ENCODE measurements at regions not wholly inside any gene's neighbourhood (a gene's known extent, or its start where the extent isn't known, plus 50 kb on each side); places are given as distances from the start of the nearest gene placed in this dataset.

DNA sequence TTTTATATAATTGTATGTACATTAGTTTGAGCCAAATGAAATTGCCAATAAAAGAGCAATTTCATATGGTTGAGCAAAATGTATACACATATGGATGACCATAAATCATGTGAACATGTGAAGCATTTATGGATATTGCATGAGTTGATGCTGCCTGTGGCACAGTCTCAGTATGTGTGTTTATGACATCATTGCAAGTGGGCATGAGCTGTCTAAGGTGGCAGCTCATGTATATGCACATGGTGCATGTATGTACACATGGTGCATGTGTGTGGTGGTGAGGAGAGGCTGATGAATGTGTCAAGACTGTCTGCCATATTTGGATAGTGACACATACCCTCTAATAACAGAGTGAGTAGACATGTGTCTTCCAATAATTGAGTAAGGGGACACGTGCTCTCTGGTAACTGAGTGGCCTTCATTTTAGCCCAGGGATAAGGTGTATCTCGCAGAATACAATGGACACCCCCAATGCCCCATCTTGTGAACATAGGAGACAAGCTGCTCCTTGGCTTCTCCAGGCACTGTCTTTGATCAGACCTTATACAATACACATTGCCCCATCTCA, 208.8 kb downstream of the DHX35 start:
- Histone ChIP-seq H3K27me3 (ENCODE audit: insufficient read depth, low read length) (no peaks in the 10 kb centered on the region), H3K4me3 (ENCODE audit: low read depth, low read length) (no peak overlapping the region), H3K4me1 (ENCODE audit: control insufficient read depth, insufficient read depth, low read length, unreplicated experiment) (no peaks in the 10 kb centered on the region), H3K79me2 (ENCODE audit: control insufficient read depth, insufficient read depth, low read length, unreplicated experiment) (no peaks in the 10 kb centered on the region), H2AFZ (ENCODE audit: low read length, unreplicated experiment) (no peak overlapping the region), H3K36me3 (ENCODE audit: insufficient read depth, low read length) (no peaks in the 10 kb centered on the region), H3K27ac (ENCODE audit: low read depth, low read length) (no peak overlapping the region)

DNA sequence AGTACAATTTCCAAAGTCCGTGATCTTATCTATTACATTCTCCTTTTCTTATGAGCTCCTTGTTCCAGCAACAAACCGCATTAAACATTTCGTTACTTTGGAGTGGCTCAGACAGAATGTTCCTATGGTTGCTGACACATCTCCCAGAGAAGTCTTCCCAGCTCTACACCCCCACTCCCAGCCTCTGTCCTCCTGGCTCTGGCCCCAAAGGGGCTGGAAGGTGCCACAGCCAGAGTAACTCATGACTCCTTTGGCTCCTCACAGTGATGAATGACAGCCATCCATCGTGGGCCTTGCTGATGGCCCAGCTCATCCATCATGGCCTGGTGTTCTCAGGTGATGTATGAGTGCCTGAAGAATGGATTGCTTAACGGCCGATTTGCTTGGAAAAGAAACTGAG, 203.0 kb downstream of the DHX35 start:
- Histone ChIP-seq H3K27ac (ENCODE audit: low read depth, low read length) (no peak overlapping the region), H3K27me3 (ENCODE audit: insufficient read depth, low read length) (no peaks in the 10 kb centered on the region), H3K79me2 (ENCODE audit: control insufficient read depth, insufficient read depth, low read length, unreplicated experiment) (no peaks in the 10 kb centered on the region), H3K4me1 (ENCODE audit: control insufficient read depth, insufficient read depth, low read length, unreplicated experiment) (no peaks in the 10 kb centered on the region), H3K36me3 (ENCODE audit: insufficient read depth, low read length) (no peaks in the 10 kb centered on the region), H3K4me3 (ENCODE audit: low read depth, low read length) (no peak overlapping the region), H2AFZ (ENCODE audit: low read length, unreplicated experiment) (no peak overlapping the region)

DNA sequence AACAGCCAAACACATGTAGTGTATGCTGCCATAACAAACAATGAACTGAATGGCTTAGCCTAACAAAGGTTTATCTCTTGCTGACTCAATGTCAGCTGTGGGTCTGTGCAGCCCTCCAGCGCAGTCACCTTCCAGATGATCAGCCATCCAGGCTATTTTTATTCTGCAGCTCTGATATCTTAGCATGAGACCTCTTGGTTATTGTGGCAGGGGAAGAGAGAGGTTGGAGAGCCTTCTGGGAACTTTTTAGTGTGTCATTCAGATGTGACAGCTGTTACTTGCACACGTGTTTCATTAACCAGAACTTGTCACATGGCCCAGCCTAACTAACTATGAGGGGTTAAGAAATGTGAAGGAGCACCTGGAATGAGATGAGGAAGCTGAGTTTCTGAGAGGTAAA, 202.5 kb downstream of the DHX35 start:
- Histone ChIP-seq H3K79me2 (ENCODE audit: control insufficient read depth, insufficient read depth, low read length, unreplicated experiment) (no peaks in the 10 kb centered on the region), H3K27ac (ENCODE audit: low read depth, low read length) (no peak overlapping the region), H2AFZ (ENCODE audit: low read length, unreplicated experiment) (no peak overlapping the region), H3K4me1 (ENCODE audit: control insufficient read depth, insufficient read depth, low read length, unreplicated experiment) (no peaks in the 10 kb centered on the region), H3K4me3 (ENCODE audit: low read depth, low read length) (no peak overlapping the region), H3K27me3 (ENCODE audit: insufficient read depth, low read length) (no peaks in the 10 kb centered on the region), H3K36me3 (ENCODE audit: insufficient read depth, low read length) (no peaks in the 10 kb centered on the region)

DNA sequence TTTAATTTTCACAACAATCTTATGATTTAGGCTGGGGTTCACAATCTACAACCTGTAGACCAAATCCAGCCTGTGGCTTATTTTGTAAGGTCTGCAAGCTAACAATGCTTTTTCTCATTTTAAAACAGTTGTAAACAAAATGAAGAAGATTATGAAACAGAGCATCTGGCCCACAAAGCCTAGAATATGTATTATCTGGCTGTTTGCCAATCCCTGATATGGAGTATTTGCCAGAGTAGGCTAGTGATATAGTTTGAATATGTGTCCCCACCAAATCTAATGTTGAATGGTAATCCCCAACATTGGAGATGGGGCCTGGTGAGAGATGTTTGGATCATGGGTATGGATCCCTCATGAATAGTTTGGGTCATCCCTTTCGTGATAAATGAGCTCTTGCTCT, 201.8 kb downstream of the DHX35 start:
- Histone ChIP-seq H3K27me3 (ENCODE audit: insufficient read depth, low read length) (no peaks in the 10 kb centered on the region), H3K4me1 (ENCODE audit: control insufficient read depth, insufficient read depth, low read length, unreplicated experiment) (no peaks in the 10 kb centered on the region), H3K36me3 (ENCODE audit: insufficient read depth, low read length) (no peaks in the 10 kb centered on the region), H3K4me3 (ENCODE audit: low read depth, low read length) (no peak overlapping the region), H3K27ac (ENCODE audit: low read depth, low read length) (no peak overlapping the region), H2AFZ (ENCODE audit: low read length, unreplicated experiment) (no peak overlapping the region), H3K79me2 (ENCODE audit: control insufficient read depth, insufficient read depth, low read length, unreplicated experiment) (no peaks in the 10 kb centered on the region)

DNA sequence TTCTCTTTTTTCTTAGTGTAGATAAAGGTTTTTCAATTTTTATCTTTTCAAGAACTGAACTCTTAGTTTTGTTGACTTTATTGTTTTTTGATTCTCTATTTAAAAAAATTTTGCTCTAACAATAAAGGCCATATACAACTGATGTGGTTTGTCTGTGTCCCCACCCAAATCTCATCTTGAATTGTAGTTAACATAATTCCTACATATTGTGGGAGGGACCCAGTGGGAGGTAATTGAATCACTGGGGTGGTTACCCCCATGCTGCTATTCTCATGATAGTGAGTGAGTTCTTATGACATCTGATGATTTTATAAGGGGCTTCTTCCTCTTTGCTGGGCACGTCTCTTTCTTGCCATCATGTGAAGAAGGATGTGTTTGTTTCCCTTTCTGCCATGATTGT, 199.8 kb downstream of the DHX35 start:
- no peaks in the 10 kb centered on the region for H3K36me3 ChIP-seq (ENCODE audit: insufficient read depth, low read length)
- no peaks in the 10 kb centered on the region for H3K27me3 ChIP-seq (ENCODE audit: insufficient read depth, low read length)
- no peaks in the 10 kb centered on the region for H3K4me1 ChIP-seq (ENCODE audit: control insufficient read depth, insufficient read depth, low read length, unreplicated experiment)
- H3K79me2 ChIP-seq (ENCODE audit: control insufficient read depth, insufficient read depth, low read length, unreplicated experiment): no peaks in the 10 kb centered on the region
- no peak overlapping the region for H2AFZ ChIP-seq (ENCODE audit: low read length, unreplicated experiment)
- H3K4me3 ChIP-seq (ENCODE audit: low read depth, low read length): no peak overlapping the region
- no peak overlapping the region for H3K27ac ChIP-seq (ENCODE audit: low read depth, low read length)

DNA sequence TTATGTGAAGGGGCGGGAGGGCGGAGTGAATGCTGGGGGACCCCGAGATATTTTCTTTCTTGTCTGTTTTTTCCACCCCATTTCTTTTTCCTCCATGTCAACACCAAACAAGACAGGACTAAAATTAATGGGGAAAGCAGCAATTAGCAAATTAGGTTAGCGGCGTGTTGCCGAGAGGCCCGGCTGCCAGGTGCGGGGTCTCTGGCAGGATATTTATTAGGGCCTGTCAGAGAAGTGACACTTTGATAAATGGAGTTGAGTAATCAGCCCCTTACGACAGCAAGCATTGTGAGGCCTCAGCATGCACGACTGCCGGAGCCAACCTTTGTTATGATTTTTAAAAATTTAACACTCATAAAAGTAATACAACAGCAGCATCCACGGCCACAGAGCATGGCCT, 193.8 kb downstream of the DHX35 start:
- H3K27ac ChIP-seq (ENCODE audit: low read depth, low read length): no peak overlapping the region
- no peaks in the 10 kb centered on the region for H3K79me2 ChIP-seq (ENCODE audit: control insufficient read depth, insufficient read depth, low read length, unreplicated experiment)
- no peak overlapping the region for H3K4me3 ChIP-seq (ENCODE audit: low read depth, low read length)
- no peaks in the 10 kb centered on the region for H3K36me3 ChIP-seq (ENCODE audit: insufficient read depth, low read length)
- H3K4me1 ChIP-seq (ENCODE audit: control insufficient read depth, insufficient read depth, low read length, unreplicated experiment): no peaks in the 10 kb centered on the region
- no peak overlapping the region for H2AFZ ChIP-seq (ENCODE audit: low read length, unreplicated experiment)
- no peaks in the 10 kb centered on the region for H3K27me3 ChIP-seq (ENCODE audit: insufficient read depth, low read length)

DNA sequence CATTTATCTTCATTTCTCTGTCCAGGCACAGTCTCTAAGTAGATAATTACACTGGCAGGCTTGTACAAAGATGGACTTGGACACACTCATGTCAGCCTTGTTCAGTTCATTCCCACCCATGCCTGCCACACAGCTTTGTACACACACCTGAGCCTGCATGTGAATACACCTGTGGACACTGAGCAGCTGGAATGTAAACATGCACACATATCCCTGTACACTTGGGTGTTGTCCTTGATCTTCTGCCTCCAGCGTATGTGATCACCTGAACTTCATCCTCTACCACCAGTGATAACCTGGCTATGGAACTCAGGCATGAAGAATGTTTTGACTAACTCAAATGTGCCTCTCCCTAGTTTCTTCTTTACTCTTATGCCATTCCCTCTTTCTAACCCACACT, 190.6 kb downstream of the DHX35 start:
- Histone ChIP-seq H3K79me2 (ENCODE audit: control insufficient read depth, insufficient read depth, low read length, unreplicated experiment) (no peaks in the 10 kb centered on the region), H3K4me3 (ENCODE audit: low read depth, low read length) (no peak overlapping the region), H3K27ac (ENCODE audit: low read depth, low read length) (no peak overlapping the region), H3K36me3 (ENCODE audit: insufficient read depth, low read length) (no peaks in the 10 kb centered on the region), H2AFZ (ENCODE audit: low read length, unreplicated experiment) (no peak overlapping the region), H3K27me3 (ENCODE audit: insufficient read depth, low read length) (no peaks in the 10 kb centered on the region; the same call in 1 of the 2 replicates), H3K4me1 (ENCODE audit: control insufficient read depth, insufficient read depth, low read length, unreplicated experiment) (no peaks in the 10 kb centered on the region)

DNA sequence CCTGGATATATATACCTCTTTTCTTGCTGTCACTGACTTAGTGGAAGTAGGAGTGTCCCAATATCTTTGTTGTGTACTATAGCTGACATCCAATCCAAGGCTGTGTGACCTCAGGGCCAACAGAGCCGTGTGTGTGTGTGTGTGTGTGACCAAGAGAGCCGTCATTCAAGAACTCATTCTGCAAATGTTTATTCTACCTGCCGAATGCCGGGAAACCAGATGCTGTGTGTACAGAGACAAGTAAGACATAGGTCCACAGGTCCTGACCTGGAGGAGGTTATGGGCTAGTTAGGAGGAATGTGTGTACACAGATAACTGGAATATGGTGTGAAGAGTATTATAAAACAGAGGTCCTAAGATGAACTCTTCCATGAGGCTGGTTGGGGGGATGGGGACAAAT, 190.0 kb downstream of the DHX35 start:
- Histone ChIP-seq H3K79me2 (ENCODE audit: control insufficient read depth, insufficient read depth, low read length, unreplicated experiment) (no peaks in the 10 kb centered on the region), H3K27me3 (ENCODE audit: insufficient read depth, low read length) (no peaks in the 10 kb centered on the region; the same call in 1 of the 2 replicates), H3K27ac (ENCODE audit: low read depth, low read length) (no peak overlapping the region), H3K4me1 (ENCODE audit: control insufficient read depth, insufficient read depth, low read length, unreplicated experiment) (no peaks in the 10 kb centered on the region), H3K36me3 (ENCODE audit: insufficient read depth, low read length) (no peaks in the 10 kb centered on the region), H3K4me3 (ENCODE audit: low read depth, low read length) (no peak overlapping the region), H2AFZ (ENCODE audit: low read length, unreplicated experiment) (no peak overlapping the region)

DNA sequence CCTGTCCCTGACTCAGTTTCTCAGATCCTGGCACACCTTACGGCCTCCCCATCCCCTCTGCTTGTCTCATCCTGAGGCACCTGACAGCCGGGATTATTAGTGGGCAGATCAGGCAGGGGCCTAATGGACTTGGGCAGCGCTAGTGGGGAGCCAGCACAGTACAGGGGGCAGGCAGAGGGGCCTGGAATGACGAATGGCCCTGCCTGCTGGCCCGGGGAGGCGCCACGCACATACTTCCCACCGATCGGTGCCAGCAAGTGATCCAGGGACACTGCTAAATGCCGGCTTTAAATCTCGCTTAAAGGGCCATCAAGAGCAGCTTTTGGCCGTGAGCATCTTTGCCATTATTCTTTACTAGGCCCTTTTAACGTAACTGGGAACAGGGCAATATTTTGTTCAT, 188.4 kb downstream of the DHX35 start:
- H3K79me2 ChIP-seq (ENCODE audit: control insufficient read depth, insufficient read depth, low read length, unreplicated experiment): no peaks in the 10 kb centered on the region
- no peak overlapping the region for H2AFZ ChIP-seq (ENCODE audit: low read length, unreplicated experiment)
- H3K27me3 ChIP-seq (ENCODE audit: insufficient read depth, low read length): no peaks in the 10 kb centered on the region; the same call in 1 of the 2 replicates
- no peaks in the 10 kb centered on the region for H3K36me3 ChIP-seq (ENCODE audit: insufficient read depth, low read length)
- H3K4me1 ChIP-seq (ENCODE audit: control insufficient read depth, insufficient read depth, low read length, unreplicated experiment): no peaks in the 10 kb centered on the region
- no peak overlapping the region for H3K4me3 ChIP-seq (ENCODE audit: low read depth, low read length)
- H3K27ac ChIP-seq (ENCODE audit: low read depth, low read length): no peak overlapping the region

DNA sequence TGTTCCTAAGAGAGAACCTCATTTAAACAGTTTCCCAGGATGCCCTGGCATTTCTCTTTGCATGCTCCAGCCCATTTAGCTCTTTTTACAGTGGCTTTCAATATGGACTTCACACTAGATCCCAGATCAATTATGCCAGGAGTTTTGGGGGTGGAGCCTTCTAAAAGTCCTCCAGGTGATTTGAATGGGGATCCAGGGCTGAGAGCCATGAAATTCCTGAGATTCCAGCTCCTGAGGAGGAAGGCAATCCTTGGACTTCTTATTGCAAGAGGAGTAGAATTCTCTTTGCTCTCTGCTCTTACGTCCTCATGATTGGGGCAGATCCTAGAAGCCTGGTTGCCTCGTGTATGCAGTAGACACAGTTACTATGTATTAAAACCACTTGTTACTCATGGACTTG, 184.2 kb downstream of the DHX35 start:
- no peak overlapping the region for H3K4me3 ChIP-seq (ENCODE audit: low read depth, low read length)
- H3K27ac ChIP-seq (ENCODE audit: low read depth, low read length): no peak overlapping the region
- H3K27me3 ChIP-seq (ENCODE audit: insufficient read depth, low read length): no peaks in the 10 kb centered on the region; the same call in 1 of the 2 replicates
- H3K4me1 ChIP-seq (ENCODE audit: control insufficient read depth, insufficient read depth, low read length, unreplicated experiment): no peaks in the 10 kb centered on the region
- H3K79me2 ChIP-seq (ENCODE audit: control insufficient read depth, insufficient read depth, low read length, unreplicated experiment): no peaks in the 10 kb centered on the region
- no peak overlapping the region for H2AFZ ChIP-seq (ENCODE audit: low read length, unreplicated experiment)
- no peaks in the 10 kb centered on the region for H3K36me3 ChIP-seq (ENCODE audit: insufficient read depth, low read length)

DNA sequence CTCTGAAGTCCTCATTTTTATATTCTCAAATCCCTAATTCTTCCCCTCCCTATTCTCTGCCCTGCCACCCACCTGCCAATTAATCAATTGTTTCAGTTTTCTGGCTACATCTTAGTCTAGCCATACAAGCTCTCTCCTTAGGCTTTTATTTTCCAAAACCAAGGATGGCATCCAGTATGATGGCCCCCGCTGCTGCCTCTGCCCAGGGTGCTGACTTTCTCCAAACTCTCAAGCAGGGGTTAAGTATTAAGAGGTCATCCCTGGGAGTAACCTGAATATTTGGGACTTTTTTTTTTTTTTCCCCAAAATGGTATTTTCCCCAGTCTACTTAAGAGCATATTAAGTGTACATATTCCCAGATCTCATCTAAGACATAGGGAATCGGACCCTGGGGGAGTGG, 183.8 kb downstream of the DHX35 start:
- no peaks in the 10 kb centered on the region; the same call in 1 of the 2 replicates for H3K27me3 ChIP-seq (ENCODE audit: insufficient read depth, low read length)
- no peaks in the 10 kb centered on the region for H3K4me1 ChIP-seq (ENCODE audit: control insufficient read depth, insufficient read depth, low read length, unreplicated experiment)
- no peaks in the 10 kb centered on the region for H3K79me2 ChIP-seq (ENCODE audit: control insufficient read depth, insufficient read depth, low read length, unreplicated experiment)
- H3K27ac ChIP-seq (ENCODE audit: low read depth, low read length): no peak overlapping the region
- H2AFZ ChIP-seq (ENCODE audit: low read length, unreplicated experiment): no peak overlapping the region
- no peak overlapping the region for H3K4me3 ChIP-seq (ENCODE audit: low read depth, low read length)
- H3K36me3 ChIP-seq (ENCODE audit: insufficient read depth, low read length): no peaks in the 10 kb centered on the region
